ENCODE measurements at regions not wholly inside any gene's neighbourhood (a gene's known extent, or its start where the extent isn't known, plus 50 kb on each side); places are given as distances from the start of the nearest gene placed in this dataset.

- TF ChIP-seq CTCF (IDR thresholded peaks at IDR 0.05; ENCODE audit: insufficient read depth, low read length, poor library complexity, severe bottlenecking) = no peak
- Histone ChIP-seq H3K36me3 (ENCODE audit: control insufficient read depth, insufficient read depth, low read length) (no peaks in the 10 kb centered on the region), H3K4me3 (ENCODE audit: low read depth, low read length) (no peak overlapping the region), H3K27me3 (ENCODE audit: control insufficient read depth, insufficient read depth, low read length) (no peaks in the 10 kb centered on the region)
- DNase-seq (ENCODE audit: low read depth) = no peak
These were observed 351.6 kb upstream of the TMCO5A start for GRCh38 chr15:37582852-37583251.

DNA sequence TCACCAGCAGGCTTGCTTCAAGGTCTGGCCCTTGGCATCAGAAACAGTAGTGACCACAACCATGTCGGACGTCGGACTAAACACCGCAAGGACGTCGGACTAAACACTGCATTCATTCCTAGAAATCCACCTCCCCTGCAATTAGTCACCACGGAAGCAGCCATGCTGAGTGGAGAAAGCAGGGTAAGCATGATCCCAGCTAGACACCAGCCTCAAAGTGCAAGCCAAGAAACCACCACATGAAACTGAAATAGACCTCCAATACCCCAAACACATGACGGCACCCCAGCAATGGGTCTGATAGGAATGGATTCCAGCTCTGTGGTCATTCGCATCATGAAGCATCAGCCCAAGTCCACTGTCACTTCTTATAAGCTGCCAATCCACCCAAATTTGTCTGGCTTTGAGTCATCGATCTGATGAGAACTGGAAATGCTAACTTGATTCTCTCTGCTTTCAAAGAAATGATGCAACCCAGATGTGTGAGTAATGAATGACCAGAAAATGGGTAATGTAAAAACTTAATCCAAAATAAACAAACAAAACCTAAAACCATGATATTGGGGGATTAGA lies 348.3 kb upstream of the TMCO5A start:
- no peak for DNase-seq (ENCODE audit: low read depth)
- Histone ChIP-seq H3K4me3 (ENCODE audit: low read depth, low read length) (no peak overlapping the region), H3K36me3 (ENCODE audit: control insufficient read depth, insufficient read depth, low read length) (no peaks in the 10 kb centered on the region), H3K27me3 (ENCODE audit: control insufficient read depth, insufficient read depth, low read length) (no peaks in the 10 kb centered on the region)
- TF ChIP-seq CTCF (IDR thresholded peaks at IDR 0.05; ENCODE audit: insufficient read depth, low read length, poor library complexity, severe bottlenecking) = no peak

GRCh38 chr15:37586976-37587375 lies 347.5 kb upstream of the TMCO5A start:
- DNase-seq (ENCODE audit: low read depth) = no peak

DNA sequence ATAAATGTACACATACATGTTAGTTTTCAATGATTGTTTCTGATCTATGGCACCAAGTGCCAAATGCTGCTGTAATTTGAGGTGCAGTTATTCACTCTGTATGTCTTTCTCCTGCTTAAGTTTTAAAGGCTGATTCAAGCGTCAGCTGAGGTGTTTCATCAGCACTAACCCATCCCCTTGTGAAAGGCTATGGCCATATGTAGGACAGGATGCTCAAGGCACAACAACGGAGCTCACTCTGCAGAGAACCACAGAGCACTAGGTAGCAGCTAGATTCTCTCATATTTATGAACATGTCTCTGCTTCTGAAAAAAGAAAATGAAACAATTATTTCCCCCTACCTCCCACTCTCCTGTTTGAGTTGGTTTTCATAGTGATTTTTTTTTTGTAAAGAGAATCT lies 340.0 kb upstream of the TMCO5A start:
- no peak for DNase-seq (ENCODE audit: low read depth)
- TF ChIP-seq CTCF (IDR thresholded peaks at IDR 0.05; ENCODE audit: insufficient read depth, low read length, poor library complexity, severe bottlenecking) = no peak
- Histone ChIP-seq H3K4me3 (ENCODE audit: low read depth, low read length) (no peak overlapping the region), H3K36me3 (ENCODE audit: control insufficient read depth, insufficient read depth, low read length) (no peaks in the 10 kb centered on the region), H3K27me3 (ENCODE audit: control insufficient read depth, insufficient read depth, low read length) (no peaks in the 10 kb centered on the region)

More at GRCh38 chr15:37586976-37587375, 347.5 kb upstream of the TMCO5A start:
- H3K27me3 ChIP-seq (ENCODE audit: control insufficient read depth, insufficient read depth, low read length) = no peaks in the 10 kb centered on the region
- TF ChIP-seq CTCF (IDR thresholded peaks at IDR 0.05; ENCODE audit: insufficient read depth, low read length, poor library complexity, severe bottlenecking) = no peak
- no peak overlapping the region for H3K4me3 ChIP-seq (ENCODE audit: low read depth, low read length)
- no peaks in the 10 kb centered on the region for H3K36me3 ChIP-seq (ENCODE audit: control insufficient read depth, insufficient read depth, low read length)

DNA sequence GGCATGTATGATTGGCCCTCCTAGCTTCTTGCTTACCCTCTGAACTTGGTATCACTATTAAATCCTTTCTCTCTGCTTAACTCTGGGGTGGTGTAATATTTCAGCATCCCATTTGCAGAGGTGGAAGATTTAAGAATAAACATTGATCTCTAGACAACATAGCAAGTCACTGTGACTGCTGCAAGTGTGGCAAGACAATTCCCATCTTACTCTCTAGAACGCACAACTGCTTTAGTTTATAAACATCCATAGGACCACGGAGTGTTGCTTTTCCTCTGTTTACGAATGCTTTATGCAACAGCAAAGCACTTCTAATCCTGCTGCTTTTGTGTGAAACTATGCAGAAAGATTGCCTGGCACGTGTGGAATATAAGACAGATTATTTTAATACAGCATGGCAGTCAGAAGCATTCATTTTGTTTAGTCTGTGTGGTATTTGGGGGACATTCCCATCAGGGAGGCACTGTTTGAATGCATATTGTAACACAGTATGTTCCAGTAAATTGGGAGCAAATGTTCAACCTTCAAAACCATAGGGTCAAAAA lies 338.9 kb upstream of the TMCO5A start:
- TF ChIP-seq CTCF (IDR thresholded peaks at IDR 0.05; ENCODE audit: insufficient read depth, low read length, poor library complexity, severe bottlenecking) = no peak
- no peak for DNase-seq (ENCODE audit: low read depth)
- H3K4me3 ChIP-seq (ENCODE audit: low read depth, low read length) = no peak overlapping the region
- H3K27me3 ChIP-seq (ENCODE audit: control insufficient read depth, insufficient read depth, low read length) = no peaks in the 10 kb centered on the region
- H3K36me3 ChIP-seq (ENCODE audit: control insufficient read depth, insufficient read depth, low read length) = no peaks in the 10 kb centered on the region

GRCh38 chr15:37599156-37599555 lies 335.3 kb upstream of the TMCO5A start:
- TF ChIP-seq CTCF (IDR thresholded peaks at IDR 0.05; ENCODE audit: insufficient read depth, low read length, poor library complexity, severe bottlenecking) = no peak
- no peak for DNase-seq (ENCODE audit: low read depth)
- no peaks in the 10 kb centered on the region for H3K27me3 ChIP-seq (ENCODE audit: control insufficient read depth, insufficient read depth, low read length)
- H3K4me3 ChIP-seq (ENCODE audit: low read depth, low read length) = no peak overlapping the region
- H3K36me3 ChIP-seq (ENCODE audit: control insufficient read depth, insufficient read depth, low read length) = no peaks in the 10 kb centered on the region

Data from kidney epithelial cell (primary cell).